Stimulated activated CD8-positive, alpha-beta memory T cell treated with anti-CD3 and anti-CD28 coated beads, Interleukin-7, amount 100 ng/mL, for 48 hours (primary cell): ENCODE measurements at regions not wholly inside any gene's neighbourhood (a gene's known extent, or its start where the extent isn't known, plus 50 kb on each side); places are given as distances from the start of the nearest gene placed in this dataset.

Experiments
- DNase-seq, 2 donors: peaks; one replicate each; pipeline ENCODE4 v3.0.0-alpha.2; 2020; ENCODE audit warnings: low read depth in 1 of 2; ENCODE audit errors: extremely low read depth in 1 of 2

DNA sequence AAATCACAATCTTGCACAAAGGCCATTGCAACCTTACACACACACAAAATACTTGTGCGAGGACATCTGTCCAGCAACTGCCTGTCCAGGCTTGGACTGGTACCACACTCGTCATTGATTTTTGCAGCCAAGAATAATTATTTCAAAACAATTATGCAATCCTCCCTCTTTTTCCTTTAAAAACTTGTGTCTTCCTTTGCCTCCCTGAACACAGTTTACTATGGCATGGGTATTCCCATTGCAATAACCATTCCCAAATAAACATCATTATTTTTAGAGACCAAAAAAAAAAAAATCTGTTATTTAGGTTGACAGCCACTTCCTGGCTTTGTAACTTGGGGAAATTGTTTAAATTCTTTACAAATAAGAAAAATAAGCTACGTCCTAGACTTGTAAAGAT is 54.0 kb downstream of the C11orf91 start:
- no peak for DNase-seq

DNA sequence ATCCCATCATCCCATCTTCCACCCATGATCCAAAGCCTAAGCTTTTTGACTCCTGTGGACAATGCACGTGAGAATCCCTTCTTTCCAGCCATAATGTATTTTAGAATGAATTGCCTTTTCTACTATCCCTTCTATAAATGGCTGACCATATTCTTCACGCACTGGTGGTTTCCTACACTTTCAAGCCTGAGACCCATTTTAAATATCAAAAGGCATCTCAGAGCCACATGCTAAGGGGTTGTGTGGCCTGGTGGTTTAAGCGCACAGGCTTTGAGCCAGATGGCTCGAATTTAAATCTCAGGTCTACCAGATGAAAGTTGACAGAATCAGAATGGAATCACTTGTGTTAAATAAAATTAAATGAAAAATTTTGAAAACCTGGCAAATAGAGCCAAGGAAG is 54.5 kb downstream of the C11orf91 start:
- DNase-seq = no peak

DNA sequence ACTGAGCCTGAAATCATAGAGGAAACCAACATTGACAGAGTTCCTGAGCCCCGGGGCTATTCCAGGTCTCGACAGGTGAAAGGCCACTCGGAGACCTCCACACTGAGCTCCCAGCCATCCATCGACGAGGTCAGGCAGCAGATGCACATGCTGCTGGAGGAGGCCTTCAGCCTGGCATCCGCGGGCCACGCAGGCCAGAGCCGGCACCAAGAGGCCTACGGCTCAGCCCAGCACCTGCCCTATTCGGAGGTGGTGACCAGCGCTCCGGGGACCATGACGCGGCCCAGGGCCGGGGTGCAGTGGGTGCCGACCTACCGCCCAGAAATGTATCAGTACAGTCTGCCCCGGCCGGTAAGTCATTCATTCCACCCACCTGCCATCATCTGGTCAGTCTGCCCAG is 54.9 kb downstream of the C11orf91 start:
- DNase-seq = no peak

DNA sequence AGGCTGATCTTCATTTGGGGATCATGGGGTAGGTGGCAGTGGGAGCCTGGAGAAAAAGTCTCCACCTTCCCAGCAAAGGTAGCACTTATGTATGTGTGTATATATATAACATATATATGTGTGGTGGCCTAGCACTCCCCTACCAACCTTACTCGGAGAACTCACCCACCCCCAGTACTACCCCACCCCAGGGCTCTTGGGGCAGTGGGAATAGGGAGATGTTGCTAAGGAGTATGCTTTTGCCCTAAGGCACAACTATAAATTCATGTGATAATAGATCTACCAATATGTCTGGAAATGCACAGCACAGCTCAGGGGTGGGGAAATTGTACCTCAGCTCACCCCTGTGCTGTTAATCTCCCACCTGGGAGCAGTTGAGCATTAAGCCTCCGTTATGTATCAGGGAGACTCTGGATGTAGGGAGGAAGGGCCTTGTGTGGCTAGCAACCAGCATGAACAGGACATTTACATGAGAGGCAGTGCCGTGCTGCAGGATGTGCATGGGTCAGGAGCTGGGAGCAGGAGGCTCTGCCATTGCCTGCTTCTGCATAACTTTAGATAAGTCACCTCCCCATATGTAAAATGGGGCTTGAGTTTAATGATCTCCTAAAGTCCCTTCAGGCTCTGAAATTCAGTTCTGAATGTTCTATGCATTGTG is 57.3 kb downstream of the C11orf91 start:
- DNase-seq = no peak

DNA sequence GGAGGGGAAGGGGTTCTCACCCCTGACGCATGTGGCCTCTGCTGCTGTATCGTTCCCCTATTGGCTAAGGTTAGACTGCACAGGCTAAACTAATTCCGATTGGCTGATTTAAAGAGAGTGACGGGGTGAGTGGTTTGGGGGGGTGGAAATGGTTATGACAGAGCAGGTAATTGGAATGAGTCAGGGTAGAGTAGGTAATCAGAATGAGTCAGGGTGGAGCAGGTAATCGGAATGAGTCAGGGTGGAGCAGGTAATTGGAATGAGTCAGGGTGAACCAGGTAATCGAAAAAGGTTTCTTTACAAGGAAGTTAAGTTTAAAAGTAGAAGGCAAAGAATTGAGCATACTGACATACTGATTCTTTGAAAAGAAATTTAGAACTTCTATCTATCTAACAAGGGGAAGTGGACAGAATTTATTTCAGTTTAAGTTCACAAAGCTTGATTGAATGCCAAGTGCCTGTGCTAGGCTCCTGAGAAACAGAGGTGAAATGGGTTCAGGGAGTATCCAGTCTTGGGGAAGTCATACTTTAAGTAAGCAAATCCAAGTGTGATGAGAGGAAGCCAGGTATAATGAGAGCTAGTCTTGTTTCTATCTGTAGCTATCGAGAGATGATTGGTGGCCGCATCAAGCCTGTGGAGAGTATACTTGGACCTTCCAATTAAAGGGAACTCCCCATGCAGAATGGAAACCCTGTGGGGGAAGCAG is 58.0 kb downstream of the C11orf91 start:
- DNase-seq = no peak

DNA sequence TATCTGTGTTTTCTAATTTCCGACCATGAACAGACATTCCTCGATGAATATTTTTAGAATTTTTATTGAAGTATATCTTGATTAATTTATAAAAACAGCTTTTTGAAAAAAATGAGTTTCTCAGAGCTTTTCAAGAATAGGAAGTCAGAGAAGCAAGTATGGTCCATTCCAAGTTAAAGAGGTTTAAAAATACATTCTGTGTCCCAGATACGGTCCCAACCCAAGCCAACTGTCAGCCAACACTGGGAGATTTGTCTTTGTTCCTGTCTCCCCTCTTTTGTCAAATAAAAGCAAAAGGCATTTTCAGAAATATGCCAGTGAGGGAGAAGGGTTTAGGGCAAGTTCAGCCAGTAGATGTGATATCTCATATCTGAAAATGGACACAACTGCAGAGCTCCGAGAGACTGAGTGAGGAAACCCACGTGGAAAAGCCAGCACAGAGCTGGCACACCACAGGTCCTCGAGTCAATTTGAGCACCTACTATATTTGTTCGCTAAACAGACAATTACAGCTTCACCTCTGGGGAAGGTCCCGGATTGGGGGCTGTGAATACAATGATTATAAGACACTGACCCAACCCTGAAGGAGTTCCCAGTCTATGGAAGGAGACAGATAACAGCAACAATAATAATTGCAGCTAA is 59.8 kb downstream of the C11orf91 start:
- no peak for DNase-seq

DNA sequence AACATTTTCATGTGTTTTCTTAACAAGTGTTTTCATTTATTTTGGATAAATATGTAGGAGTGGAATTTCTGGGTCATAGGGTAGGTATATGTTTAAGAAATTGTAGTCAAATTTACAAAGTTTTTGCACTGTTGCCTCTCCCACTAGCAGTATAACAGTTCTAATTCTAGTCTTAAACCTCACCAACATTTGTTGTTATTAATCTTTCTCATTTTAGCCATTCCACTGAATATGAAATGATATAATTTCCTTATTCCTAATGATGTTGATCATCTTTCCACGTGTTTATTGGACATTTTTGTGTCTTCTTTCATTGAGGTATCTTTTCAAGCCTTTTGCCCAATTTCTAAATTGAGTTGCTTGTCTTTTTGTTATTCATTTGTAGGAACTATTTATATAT is 62.0 kb downstream of the C11orf91 start:
- DNase-seq = no peak

DNA sequence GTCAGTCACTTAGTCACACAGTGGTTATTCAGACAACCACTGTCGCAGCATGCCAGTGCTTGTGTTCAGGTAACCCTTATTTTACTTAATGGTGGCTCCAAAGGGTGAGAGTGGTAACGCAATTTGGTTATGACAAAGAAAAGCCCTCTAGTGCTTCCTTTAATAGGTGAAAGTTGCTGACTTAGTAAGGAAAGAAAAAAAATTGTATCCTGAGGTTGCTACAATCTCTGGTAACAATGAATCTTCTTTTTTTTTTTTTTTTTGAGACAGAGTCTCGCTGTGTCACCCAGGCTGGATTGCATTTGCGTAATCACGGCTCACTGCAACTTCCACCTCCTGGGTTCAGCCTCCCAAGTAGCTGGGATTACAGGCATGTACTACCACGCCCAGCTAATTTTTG is 64.5 kb downstream of the C11orf91 start:
- no peak for DNase-seq

DNA sequence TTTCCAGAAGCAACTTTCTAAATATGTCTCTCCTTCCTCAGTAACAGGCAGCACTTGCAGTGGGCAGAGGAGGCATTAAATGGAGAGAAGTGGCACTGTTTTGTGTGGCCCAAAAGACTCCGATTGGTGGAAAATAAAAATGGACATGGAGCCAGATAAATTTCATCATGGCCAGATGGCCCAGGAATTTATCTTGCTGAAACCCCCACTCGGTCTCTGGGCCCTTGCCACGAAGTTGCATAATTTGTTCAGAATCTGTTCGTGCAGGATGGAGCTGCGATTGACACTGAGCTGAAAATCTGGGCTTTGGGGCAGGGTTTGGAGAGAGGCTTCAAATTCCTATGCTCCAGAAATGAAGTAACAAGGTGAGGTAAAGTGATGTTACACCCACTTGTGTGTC is 65.5 kb downstream of the C11orf91 start:
- no peak for DNase-seq

DNA sequence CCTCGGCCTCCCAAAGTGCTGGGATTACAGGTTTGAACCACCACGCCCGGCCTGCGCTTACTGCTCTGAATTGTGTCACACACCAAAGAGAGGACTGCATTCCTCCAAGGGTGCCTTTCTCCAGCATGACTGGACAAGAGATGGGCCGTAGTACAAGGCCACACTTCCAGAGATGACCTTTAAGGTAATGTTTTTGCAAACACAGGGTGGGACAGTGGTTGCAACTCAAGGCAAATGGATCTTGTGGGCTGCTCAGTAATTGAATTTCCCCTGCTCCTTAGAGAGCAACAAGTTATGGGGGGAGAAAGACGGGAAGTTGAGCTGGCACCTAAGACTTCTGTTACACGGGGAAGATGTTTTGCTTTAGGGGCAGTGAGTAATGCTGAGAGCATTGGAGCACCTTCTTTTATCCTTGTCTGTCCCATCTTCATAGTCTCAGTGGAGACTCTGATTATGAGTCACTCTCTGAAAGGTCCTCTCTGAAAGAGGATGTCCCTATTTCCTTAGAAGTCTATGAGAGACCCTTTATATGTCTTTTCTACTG is 66.3 kb downstream of the C11orf91 start:
- no peak for DNase-seq

DNA sequence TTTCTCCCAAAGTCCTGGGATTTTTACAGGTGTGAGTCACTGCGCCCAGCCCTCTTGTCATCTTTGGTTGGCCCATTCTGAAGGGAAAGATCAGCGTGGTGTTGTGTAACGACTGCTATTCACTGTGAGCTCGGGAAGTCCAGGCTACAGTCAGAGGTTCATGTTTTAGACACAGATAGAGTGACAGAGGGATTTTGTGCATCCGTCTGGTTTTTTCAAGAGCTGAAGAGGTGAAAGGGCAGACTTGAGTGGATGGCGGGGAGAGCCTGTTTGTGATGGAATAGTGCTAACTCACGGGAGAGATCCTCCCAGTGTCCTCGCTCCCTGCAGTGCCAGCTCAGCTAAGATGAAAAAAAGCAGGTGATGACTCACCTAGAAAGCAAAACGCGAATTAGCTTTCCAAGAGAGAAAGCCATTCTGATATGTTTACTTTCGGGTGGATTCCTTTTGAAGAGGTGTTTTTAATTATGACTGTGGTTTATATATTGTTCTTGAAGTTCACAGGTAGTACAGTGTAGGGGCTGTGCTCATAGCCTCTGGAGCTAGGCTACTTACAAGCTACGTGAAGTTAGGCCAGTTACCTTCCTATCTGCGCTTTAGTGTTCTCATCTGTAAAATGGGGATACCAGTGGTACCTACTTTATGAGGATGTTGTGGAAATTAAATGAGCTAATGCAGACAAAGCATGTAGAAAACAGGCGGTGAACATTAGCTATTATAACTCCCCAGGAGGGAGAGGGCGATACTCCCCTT is 67.2 kb downstream of the C11orf91 start:
- no peak for DNase-seq

DNA sequence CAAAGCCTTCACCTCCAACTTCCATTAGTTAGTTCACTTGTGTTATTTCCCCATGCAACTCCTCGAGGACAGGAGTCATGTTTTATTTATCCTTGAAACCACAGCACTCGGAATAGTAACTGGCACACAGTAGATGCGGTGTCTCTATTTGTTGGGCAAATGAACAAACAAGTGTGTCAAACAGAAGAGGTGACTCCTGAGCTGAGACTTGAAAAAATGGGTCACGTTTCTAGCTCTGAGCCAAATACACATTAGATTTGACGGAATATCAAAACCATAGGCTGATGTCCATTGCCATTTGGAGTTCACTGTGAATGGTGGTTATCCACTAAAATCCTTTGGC is 68.9 kb downstream of the C11orf91 start:
- no peak for DNase-seq

DNA sequence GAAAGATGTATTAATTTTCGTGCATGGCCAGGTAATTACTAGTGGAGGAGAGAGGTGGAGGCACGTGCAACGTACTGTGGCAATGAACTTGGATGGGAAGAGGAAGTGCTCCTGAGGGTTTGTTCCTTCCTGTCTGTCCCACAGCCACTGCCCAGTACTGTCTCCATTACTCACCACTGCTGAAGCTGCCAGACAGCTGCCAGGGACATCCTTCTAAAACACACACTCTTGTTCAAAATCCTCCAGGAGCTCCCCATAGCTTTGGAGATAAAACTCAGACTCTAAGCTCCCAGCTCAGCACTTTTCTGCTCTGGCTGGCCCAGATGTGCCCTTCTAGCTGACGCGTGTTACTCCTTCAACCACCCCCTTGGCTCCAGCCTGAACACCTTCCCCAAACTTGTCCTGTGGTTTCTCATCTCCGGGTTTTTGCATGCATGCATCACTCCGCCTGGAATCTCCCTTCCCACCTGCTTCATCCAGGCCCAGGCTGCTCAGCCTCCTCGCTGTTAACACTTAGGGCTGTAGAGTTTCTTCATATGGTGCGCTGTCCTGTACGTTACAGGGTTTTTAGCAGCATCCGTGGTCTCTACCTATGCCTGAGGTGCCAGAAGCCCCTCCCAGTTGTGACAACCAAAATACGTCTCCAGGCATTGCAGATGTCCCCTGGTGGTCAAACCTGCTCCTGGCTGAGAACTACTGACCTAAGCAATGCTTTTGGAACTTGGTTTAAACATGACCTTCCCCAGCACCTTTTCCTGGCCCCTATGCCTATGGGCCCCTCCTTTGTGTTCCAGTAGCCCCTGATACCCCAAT is 69.5 kb downstream of the C11orf91 start:
- DNase-seq = no peak

DNA sequence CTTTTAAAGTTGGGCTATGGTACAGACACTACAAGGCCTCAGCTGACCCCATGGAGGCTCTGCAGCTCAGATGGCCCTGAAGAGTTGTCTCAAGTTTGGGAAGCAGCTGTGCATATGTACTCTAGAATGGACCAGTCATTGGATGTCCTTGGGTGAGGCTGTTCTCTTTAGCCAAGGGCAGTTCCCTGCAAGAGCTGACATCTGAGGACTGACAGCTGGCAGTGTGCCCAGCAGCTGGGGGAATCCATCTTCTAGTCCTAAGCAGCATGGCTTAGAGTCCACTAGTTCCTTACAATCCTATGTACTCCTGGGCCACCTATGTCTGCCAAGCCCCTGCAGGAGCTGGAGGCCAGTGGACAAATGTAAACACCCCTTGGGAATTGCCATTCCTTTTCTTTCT is 76.5 kb downstream of the C11orf91 start:
- no peak for DNase-seq

DNA sequence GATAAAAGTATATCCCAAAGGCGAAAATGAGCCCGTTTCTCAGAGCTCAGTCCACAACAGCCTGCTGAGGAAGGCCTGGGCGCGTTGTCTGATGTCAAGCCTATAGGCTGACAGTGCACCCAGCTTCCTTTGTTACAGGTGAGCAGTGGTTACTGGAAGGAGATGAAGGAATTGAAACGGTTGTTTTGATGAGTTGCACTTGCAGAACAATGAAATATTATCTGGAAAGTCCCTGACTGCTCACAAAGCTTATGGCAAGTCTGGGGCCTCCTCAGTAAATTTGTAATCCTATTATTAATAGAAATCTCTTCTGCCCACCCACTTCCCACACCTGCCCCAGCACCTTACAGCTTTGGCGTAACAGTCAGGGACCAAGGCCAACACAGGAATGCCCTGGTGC is 77.8 kb downstream of the C11orf91 start:
- DNase-seq = no peak

DNA sequence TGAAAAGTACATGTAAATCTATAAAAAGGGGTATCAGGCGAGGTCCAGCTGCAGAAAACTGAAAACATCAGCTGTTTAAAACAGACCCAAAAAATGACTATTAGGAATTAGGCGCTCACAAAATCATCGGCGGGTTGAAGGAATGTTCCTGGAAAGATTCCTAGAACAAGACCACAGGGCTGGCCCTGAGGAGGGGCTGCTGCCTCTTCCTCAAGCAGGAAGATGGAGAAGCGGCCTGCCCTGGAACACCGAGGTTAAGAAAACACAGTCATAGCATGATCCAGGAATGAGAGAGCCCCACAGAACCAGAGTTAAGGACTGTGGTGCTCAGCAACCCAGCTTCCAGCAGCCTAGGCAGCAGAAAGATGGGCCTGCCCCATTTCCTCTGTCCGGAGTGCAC is 78.4 kb downstream of the C11orf91 start:
- no peak for DNase-seq

DNA sequence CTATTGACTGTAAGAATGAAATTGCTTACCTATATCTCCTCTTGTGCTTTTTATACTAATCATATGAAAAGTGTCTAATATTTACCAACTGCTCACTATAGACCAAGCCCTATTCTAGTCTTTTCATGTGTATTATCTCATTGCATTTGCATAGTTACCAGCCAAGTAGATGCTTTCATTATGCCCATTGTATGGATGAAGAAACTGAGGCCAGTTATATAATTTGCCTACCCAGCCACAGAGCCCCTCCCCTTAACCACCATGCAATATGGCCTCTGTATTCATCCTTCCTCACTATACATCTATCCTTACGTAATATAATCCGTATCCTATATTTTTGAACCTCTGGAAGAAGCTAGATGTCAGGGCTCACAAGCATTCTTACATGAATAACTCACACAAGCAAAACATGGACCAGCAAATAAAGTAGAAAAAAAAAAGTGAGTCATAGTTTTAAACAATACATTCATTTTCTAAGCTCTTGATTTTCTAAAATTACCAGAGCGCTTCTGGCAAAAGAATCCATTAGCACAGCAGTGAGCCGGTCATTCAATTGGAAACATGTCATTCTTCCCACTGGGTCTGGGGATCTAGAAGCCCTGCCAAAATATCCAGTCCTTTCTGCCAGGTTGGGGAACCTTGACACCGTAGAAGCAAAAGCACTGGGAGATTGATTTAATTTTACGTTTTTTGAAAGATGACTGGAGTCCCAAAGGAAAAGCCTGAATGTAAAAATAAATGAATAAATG is 80.0 kb downstream of the C11orf91 start:
- DNase-seq = no peak

DNA sequence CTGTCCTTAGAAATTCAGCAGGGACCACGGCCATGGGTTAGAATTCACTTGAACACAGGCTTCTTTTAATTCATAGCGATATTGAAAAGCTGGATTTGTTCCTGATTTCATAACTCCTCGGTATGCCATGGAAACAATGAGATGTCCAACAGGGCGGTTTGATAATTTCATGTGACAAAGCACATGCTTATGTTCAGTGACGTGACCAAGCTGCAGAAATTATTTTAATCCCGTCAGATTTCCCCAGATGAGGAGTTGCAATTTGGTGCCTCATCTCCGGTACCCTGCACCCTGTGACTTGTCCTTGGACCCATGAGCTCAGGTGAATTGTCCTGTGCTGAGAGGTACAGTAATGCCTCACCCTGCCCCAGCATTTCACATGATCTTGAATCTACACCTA is 81.7 kb downstream of the C11orf91 start:
- no peak for DNase-seq

DNA sequence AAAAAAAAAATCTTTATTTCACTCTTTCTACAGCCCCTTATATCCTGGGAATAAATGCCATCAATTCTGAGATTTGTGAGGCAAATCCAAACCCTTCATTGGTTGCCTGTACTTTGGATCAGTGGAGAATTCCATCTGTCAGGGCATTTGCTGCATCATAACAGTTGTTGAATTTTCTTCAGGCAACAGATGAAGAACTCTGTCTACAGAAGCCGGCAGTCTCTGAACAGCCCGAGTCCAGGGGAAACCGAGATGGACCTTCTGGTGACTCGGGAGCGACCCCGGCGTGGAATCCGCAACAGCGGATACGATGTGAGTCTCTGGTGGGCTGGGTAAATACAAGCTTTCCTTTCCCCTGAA is 82.3 kb downstream of the C11orf91 start:
- DNase-seq = no peak
